AG09309 (cell line): ENCODE measurements at regions not wholly inside any gene's neighbourhood (a gene's known extent, or its start where the extent isn't known, plus 50 kb on each side); places are given as distances from the start of the nearest gene placed in this dataset.

Experiments used
- DNase-seq: peaks from one replicate; pipeline ENCODE4 v3.0.0-alpha.2; 2010; ENCODE audit warnings: low read depth
- H3K4me3 ChIP-seq: 2 replicates; pipeline ENCODE4 v1.5.1; 2011; ENCODE audit warnings: mild to moderate bottlenecking, low read depth, low read length, moderate library complexity; ENCODE audit not compliant: control insufficient read depth
- TF ChIP-seq, protein P1 (sequence below): IDR thresholded peaks from 2 replicates; pipeline ENCODE4 v1.5.1; 2011; ENCODE audit warnings: mild to moderate bottlenecking, low read depth, low read length, inconsistent platforms; ENCODE audit not compliant: insufficient read depth, control insufficient read depth; ENCODE audit errors: missing control alignments

DNA sequence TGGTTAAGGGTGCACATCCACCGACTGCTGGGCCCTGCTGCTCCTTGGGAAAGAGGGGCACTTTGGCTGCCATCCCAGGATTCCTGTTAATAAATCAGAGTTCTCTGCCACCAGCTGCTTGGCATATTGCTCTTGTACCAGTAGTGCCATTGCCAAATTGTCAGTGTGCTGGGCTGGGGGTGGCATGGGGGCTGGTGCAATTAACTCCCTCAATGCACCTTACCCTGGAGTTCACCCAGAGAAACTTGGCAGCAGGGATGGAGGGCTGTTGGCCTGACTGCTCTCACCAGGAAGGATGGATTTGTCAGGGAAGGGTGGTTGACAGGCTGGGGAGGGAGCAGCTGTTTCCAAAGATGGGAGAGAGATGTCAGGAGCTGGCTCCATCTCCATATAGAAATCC is 94.6 kb upstream of the SKOR2 start:
- no peak for DNase-seq
- no peak overlapping the region for H3K4me3 ChIP-seq
- TF ChIP-seq, protein P1, sequence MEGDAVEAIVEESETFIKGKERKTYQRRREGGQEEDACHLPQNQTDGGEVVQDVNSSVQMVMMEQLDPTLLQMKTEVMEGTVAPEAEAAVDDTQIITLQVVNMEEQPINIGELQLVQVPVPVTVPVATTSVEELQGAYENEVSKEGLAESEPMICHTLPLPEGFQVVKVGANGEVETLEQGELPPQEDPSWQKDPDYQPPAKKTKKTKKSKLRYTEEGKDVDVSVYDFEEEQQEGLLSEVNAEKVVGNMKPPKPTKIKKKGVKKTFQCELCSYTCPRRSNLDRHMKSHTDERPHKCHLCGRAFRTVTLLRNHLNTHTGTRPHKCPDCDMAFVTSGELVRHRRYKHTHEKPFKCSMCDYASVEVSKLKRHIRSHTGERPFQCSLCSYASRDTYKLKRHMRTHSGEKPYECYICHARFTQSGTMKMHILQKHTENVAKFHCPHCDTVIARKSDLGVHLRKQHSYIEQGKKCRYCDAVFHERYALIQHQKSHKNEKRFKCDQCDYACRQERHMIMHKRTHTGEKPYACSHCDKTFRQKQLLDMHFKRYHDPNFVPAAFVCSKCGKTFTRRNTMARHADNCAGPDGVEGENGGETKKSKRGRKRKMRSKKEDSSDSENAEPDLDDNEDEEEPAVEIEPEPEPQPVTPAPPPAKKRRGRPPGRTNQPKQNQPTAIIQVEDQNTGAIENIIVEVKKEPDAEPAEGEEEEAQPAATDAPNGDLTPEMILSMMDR = no peak

DNA sequence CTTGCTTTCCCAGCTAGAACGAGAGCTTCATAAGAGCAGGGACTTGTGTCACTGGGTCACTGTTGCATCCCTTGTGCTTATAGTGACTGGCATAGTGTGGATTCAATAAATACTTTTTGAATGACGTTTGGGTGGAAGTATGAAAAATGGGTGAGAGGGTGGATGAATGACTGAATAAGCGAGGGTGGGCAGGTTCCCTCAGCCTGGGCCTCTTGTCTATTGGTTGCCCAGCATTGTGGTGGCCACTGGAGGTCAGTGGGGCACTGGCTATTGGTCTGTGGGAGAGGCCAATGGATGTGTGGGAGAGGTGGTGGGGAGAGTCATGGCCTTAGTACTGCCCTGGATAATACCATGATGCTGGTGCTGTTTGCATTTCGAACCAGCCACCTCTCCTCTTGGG is 93.8 kb upstream of the SKOR2 start:
- no peak overlapping the region for H3K4me3 ChIP-seq
- DNase-seq = no peak
- TF ChIP-seq, protein P1 = no peak

DNA sequence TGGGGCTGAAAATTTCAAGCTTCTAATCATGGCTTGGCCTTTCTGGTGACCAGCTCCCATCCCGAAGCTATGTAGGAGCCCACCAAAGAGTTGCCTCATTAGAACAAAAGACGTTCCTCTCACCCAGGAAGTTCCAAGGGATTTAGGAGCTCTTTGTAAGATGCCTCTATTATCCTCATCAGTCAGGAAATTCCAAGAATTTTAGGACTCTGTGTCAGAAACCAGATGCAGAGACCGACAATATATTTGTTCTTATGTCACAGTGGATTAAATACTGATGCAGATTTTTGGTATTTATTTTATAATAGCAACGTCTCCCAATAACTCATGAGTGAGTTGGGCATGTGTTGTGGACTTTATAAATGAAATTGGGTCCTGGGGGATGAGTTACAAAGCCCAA is 91.8 kb upstream of the SKOR2 start:
- H3K4me3 ChIP-seq = no peak overlapping the region
- DNase-seq = no peak

DNA sequence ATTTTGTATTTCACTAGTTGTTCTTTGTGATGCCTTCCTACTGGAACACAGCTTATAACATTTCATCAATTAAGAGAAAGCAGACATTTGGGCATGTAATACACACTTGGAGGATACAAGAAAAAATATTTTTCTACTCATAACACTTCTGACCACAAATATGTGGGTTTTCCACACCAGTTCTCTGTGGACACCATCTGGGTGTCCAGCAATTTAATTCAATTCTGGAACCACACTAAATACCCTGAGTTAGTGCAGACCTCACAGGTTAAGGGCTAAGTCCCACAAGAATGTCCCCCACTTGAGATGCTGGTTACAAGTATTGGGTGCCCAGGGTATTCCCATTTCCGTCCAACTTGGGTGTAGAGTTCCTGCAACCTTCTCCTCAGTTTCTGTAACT is 91.1 kb upstream of the SKOR2 start:
- H3K4me3 ChIP-seq = no peak overlapping the region
- no peak for DNase-seq
- TF ChIP-seq, protein P1 = no peak

More for the DNA sequence above, 91.8 kb upstream of the SKOR2 start:
- TF ChIP-seq, protein P1 = no peak

DNA sequence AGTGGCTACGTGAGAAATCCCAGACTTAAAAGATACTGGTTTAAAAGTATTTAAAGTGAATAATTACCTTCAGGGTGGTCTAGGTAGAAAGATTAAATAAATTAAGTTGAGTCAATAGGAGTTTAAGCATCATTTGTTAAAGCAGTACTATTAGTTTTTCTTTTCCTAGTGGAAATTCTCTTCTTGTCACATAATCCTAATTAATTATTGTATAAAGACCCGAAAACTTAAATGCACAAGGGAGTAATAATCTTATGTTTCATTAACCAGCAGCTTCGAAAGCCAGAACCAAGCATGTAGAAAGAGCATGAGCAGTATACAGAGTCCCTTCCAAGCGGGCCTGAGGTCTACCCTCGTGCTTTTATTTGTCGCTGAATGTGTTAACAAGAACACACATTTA is 90.2 kb upstream of the SKOR2 start:
- DNase-seq = no peak
- TF ChIP-seq, protein P1 = no peak
- no peak overlapping the region for H3K4me3 ChIP-seq

DNA sequence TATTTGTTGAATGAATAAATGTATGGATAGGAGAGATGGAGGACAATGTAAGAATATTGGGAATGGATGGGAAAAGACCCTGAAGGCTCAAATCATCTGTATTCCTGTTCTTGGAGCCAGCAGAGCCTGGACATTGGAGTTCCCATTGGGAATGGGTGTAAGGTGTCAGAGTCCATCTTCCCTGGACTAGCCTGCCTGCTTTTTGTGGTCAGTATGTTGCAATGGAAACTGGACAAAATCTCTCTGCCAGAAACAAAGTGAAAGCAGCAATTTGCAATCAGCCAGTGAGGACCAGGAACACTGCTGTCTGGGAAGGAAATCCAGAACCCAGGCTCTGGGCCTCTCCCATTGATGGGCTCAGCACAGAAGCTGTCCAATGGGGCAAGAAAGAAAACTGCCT is 83.5 kb upstream of the SKOR2 start:
- no peak for DNase-seq
- no peak overlapping the region for H3K4me3 ChIP-seq
- TF ChIP-seq, protein P1 = no peak
